GM23338 (cell line): ENCODE measurements at regions not wholly inside any gene's neighbourhood (a gene's known extent, or its start where the extent isn't known, plus 50 kb on each side); places are given as distances from the start of the nearest gene placed in this dataset.

Experiments used
- CREB1 ChIP-seq: fragments of 250-450 bp; sonication (Bioruptor Pico); IDR thresholded peaks from 2 replicates; pipeline ENCODE4 v1.5.0; 2020; ENCODE audit warnings: low read depth, mild to moderate bottlenecking, moderate library complexity
- EZH2 ChIP-seq: fragments of 200-600 bp; sonication (generic); IDR thresholded peaks from one replicate; pipeline ENCODE4 v1.8.0; 2017; ENCODE audit warnings: antibody characterized with exemption, mild to moderate bottlenecking, low read depth; ENCODE audit not compliant: unreplicated experiment
- POLR2AphosphoS5 ChIP-seq: IDR thresholded peaks from 2 replicates; pipeline ENCODE4 v1.6.1; 2016; ENCODE audit warnings: antibody characterized with exemption, low read depth
- TF ChIP-seq, protein P1 (sequence below), 2 experiments: fragments of 200-600 bp in 1 of 2; sonication (generic) in 1 of 2; conservative IDR thresholded peaks; 2 replicates each; pipeline versions ENCODE4 v1.5.1 to v1.6.1; 2016 to 2017; ENCODE audit warnings: antibody characterized with exemption in 2 of 2, low read depth in 2 of 2, mild to moderate bottlenecking in 2 of 2, moderate library complexity in 1 of 2
- TF ChIP-seq, protein P2 (sequence below): IDR thresholded peaks from one replicate; pipeline ENCODE4 v1.6.1; 2018; ENCODE audit warnings: antibody characterized with exemption; ENCODE audit not compliant: unreplicated experiment

DNA sequence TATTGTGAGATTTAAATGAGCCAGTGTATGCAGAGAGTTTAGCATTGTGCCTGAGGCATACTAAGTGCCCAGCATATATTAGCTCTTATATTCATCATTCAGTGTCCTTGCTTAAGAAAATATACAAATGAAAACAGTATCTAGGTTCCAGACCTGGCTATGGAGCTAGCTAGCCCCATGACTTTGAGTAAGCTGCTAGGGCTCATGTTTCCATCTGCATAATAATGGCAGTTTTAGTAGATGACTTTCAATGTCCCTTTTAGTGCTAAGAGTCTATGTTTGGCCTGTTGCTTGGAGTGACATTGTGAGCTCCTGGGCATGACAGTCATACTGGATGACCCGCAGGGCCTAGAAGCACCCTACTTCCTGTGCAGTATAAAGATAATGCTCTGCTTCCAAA lies 435.3 kb downstream of the ZIC3 start:
- TF ChIP-seq, protein P1, sequence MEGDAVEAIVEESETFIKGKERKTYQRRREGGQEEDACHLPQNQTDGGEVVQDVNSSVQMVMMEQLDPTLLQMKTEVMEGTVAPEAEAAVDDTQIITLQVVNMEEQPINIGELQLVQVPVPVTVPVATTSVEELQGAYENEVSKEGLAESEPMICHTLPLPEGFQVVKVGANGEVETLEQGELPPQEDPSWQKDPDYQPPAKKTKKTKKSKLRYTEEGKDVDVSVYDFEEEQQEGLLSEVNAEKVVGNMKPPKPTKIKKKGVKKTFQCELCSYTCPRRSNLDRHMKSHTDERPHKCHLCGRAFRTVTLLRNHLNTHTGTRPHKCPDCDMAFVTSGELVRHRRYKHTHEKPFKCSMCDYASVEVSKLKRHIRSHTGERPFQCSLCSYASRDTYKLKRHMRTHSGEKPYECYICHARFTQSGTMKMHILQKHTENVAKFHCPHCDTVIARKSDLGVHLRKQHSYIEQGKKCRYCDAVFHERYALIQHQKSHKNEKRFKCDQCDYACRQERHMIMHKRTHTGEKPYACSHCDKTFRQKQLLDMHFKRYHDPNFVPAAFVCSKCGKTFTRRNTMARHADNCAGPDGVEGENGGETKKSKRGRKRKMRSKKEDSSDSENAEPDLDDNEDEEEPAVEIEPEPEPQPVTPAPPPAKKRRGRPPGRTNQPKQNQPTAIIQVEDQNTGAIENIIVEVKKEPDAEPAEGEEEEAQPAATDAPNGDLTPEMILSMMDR (conservative IDR thresholded peaks at IDR 0.05; ENCODE audit: low read depth in 2 of 2) = no peak
- TF ChIP-seq EZH2 (no peak), POLR2AphosphoS5 (no peak), CREB1 (CRISPR knock-in tag) (no peak)
- TF ChIP-seq, protein P2, sequence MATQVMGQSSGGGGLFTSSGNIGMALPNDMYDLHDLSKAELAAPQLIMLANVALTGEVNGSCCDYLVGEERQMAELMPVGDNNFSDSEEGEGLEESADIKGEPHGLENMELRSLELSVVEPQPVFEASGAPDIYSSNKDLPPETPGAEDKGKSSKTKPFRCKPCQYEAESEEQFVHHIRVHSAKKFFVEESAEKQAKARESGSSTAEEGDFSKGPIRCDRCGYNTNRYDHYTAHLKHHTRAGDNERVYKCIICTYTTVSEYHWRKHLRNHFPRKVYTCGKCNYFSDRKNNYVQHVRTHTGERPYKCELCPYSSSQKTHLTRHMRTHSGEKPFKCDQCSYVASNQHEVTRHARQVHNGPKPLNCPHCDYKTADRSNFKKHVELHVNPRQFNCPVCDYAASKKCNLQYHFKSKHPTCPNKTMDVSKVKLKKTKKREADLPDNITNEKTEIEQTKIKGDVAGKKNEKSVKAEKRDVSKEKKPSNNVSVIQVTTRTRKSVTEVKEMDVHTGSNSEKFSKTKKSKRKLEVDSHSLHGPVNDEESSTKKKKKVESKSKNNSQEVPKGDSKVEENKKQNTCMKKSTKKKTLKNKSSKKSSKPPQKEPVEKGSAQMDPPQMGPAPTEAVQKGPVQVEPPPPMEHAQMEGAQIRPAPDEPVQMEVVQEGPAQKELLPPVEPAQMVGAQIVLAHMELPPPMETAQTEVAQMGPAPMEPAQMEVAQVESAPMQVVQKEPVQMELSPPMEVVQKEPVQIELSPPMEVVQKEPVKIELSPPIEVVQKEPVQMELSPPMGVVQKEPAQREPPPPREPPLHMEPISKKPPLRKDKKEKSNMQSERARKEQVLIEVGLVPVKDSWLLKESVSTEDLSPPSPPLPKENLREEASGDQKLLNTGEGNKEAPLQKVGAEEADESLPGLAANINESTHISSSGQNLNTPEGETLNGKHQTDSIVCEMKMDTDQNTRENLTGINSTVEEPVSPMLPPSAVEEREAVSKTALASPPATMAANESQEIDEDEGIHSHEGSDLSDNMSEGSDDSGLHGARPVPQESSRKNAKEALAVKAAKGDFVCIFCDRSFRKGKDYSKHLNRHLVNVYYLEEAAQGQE = no peak
